RWPE1 (cell line): ENCODE measurements at regions not wholly inside any gene's neighbourhood (a gene's known extent, or its start where the extent isn't known, plus 50 kb on each side); places are given as distances from the start of the nearest gene placed in this dataset.
A peak's percentile ranks its signal among the peaks of the same experiment; 100 is the strongest.

Source experiments
- CTCF ChIA-PET: fragments of 350-600 bp; sonication (Branson Sonifier 250); formaldehyde crosslinking; extraction: SDS; loops from one replicate; lab custom pipeline; 2021; lab: Yijun Ruan, JAX
- POLR2A ChIA-PET: fragments of 400-600 bp; formaldehyde crosslinking; extraction: SDS; loops from one replicate; lab custom pipeline; 2020; ENCODE audit warnings: antibody characterized with exemption; ENCODE audit not compliant: low non-redundant PET; lab: Yijun Ruan, JAX
- DNase-seq: peaks from one replicate; pipeline ENCODE4 v3.0.0; 2012; ENCODE audit warnings: low spot score
- H3K27ac ChIP-seq: fragments of 450-650 bp; 2 replicates; pipeline ENCODE4 v1.5.1; 2017
- CTCF ChIP-seq: fragments of 450-650 bp; conservative IDR thresholded peaks from 2 replicates; pipeline ENCODE4 v1.5.1; 2017; ENCODE audit warnings: low read depth, mild to moderate bottlenecking

DNA sequence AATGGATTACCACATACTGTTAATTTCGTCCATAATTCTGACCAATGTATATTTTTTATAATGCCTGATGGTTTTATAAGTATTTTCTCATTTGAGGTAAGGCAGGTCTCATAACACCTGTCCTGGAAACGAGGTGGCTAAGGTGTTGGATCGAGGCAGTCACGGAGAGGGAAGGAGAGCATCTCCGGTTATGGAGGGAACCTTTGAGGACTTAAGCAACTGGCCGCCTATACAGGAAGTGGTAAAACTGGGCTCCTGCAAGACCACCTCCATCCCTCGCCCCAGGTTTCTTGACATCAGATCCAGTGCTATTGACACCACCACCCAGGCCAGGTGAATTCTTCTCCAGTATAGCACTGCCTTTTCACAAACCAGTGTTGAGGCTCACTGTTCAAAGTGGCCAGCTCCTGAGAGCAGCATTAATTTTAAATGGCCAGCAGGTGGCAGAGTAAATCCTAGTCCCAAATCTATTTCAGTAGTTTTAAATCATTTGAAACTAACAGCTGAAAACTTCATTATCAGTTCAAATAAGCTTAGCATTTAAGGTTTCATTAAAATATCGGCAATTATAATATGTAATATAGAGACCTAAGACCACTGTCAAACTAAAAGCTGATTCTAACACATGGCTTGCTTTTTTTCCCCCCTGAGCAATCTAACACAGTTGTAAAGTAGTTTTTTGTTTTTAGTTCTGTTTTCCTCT, 100.8 kb downstream of the PPM1A start:
- ChIA-PET POLR2A (no interaction called here), CTCF (interaction anchor here (0.6 to 3.4 kb wide), 8 partner anchors 18 to 372 kb away, joined by 3 to 19 read pairs (median 4); no protein-coding TSS in a partner anchor)
- H3K27ac ChIP-seq, result no peak overlapping the region
- peak; percentile 77 for TF ChIP-seq CTCF
- DNase-seq, result peak; percentile 62

GRCh38 chr14:60350366-60350720, 101.3 kb downstream of the PPM1A start:
- no peak for TF ChIP-seq CTCF
- no peak for DNase-seq
- ChIA-PET POLR2A (no interaction called here), CTCF (interaction anchor here (0.6 to 3.4 kb wide), 7 partner anchors 18 to 212 kb away, joined by 3 to 19 read pairs (median 4); no protein-coding TSS in a partner anchor)
- H3K27ac ChIP-seq, result no peak overlapping the region

DNA sequence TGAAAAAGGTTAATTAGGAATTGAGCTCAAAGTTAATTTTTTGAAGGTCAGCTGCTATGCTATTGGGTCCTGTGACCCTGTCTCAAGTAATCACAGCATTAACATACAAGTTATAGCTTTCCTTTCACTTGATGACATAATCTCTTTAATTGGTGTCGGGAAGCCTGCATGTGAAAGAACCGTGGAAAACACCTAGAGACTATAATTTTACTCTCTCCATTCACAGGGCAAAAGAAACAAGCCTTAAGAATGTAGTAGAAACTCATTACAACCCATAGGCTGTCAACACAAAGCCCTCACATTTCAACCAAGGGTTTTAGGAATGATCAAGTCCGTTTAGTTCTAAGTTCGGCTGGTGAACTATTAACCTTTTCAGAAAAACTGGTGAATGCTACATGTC, 104.4 kb downstream of the PPM1A start:
- no peak for TF ChIP-seq CTCF
- POLR2A ChIA-PET, result no interaction called here
- CTCF ChIA-PET, result no interaction called here
- no peak for DNase-seq
- no peak overlapping the region for H3K27ac ChIP-seq

DNA sequence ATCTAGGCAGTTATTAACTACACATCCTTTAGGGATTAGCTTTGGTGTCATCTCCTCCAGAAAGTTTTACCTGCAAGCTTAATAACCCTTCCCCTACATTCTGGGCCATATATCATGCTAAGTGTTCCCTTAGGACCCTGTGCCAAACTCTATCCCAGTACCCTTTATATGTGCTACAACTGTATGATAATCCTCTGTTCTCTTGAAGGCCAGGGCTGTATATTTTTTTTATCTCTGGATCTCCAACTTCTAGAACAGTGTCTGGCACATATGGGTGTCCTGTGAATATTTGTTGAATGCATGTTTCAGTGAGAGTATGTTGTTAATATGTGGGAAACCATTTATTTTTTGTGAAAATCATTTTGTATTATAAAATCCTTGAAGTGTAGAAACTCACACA, 106.7 kb downstream of the PPM1A start:
- POLR2A ChIA-PET, result no interaction called here
- CTCF ChIA-PET, result interaction anchor here (0.5 to 0.7 kb wide), 4 partner anchors 40 to 1336 kb away, joined by 3 to 4 read pairs (median 4); no protein-coding TSS in a partner anchor
- H3K27ac ChIP-seq, result no peak overlapping the region
- DNase-seq, result no peak
- TF ChIP-seq CTCF, result no peak

- ChIA-PET CTCF (interaction anchor here (0.5 kb wide), 1 partner anchor 321 kb away, joined by 3 read pairs; no protein-coding TSS in a partner anchor), POLR2A (no interaction called here)
- no peak for DNase-seq
These were observed 107.4 kb downstream of the PPM1A start for GRCh38 chr14:60356386-60356785.

DNA sequence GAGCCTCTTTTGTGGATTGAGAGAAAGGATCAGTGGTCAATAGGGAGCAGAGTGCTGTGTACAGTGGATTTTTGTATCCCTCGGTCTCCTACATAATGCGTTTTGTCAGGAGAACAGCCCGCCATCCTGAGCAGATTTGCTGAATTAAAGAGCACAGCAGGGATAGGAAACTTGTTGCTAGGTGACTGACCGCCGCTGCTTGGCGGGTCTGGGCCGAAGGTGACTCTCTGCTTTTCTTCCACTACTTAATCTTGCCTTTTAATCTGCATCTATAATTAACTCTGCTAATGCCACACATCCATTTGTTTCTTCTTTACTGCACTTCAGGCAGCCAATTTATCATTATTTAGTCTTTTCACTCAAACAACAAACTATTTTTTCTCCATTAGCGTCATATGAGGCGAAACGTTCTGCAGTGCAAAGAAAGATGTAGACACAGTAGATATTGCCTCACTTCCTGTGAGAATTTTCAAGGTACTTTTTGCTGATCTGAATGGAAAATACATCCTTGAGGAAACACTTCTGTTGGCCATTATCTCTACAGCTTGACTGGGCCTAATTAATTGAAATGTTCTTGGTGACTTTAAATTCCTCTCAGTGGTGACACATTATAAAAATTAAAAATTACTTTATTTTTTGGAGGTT, 108.0 kb downstream of the PPM1A start:
- no peak for TF ChIP-seq CTCF

More at GRCh38 chr14:60356386-60356785, 107.4 kb downstream of the PPM1A start:
- TF ChIP-seq CTCF, result no peak
- H3K27ac ChIP-seq, result no peak overlapping the region

More for the DNA sequence above, 108.0 kb downstream of the PPM1A start:
- DNase-seq, result no peak
- no peak overlapping the region for H3K27ac ChIP-seq
- CTCF ChIA-PET, result no interaction called here
- POLR2A ChIA-PET, result no interaction called here
